Astrocyte of the cerebellum (primary cell): ENCODE measurements at regions not wholly inside any gene's neighbourhood (a gene's known extent, or its start where the extent isn't known, plus 50 kb on each side); places are given as distances from the start of the nearest gene placed in this dataset.
"Not testable (repeated sequence)": the region's sequence is repeated elsewhere in the genome, so short reads cannot be mapped to it uniquely, and the experiment has no call there.

Experiments used
- DNase-seq: peaks from one replicate; pipeline ENCODE4 v3.0.0-alpha.2; 2011; ENCODE audit warnings: low read depth
- H3K4me3 ChIP-seq: 2 replicates; pipeline ENCODE4 v1.5.1; 2011; ENCODE audit warnings: mild to moderate bottlenecking, low read depth, low read length, moderate library complexity
- in situ Hi-C: cut with HindIII; loops from 2 replicates; pipeline ENCODE4 v1.10.0; 2017; ENCODE audit warnings: low sequenced_read_pairs
- TF ChIP-seq, protein P1 (sequence below): IDR thresholded peaks from 2 replicates; pipeline ENCODE4 v1.5.1; 2012; ENCODE audit warnings: low read length, low read depth, moderate library complexity, mild to moderate bottlenecking; ENCODE audit errors: missing control alignments

DNA sequence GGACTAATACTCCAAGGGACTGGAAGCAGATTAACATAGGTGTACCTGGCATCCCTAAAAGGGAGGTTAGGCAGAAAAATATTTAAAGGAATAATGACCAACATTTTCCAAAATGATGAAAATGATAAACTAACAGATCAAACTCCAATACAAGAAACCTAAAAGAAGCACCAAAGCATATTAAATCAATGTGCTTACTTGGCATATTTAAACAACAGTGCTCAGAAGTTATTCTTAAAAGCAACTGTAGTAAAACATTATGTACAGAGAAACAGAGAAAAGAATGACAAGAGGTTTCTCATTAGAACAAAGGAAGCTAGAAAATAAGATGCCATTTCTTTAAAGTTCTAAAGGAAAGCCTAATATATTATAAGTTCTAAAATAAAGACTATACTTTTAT, 947.3 kb upstream of the TMEFF2 start:
- H3K4me3 ChIP-seq = no peak overlapping the region
- DNase-seq = no peak
- TF ChIP-seq, protein P1, sequence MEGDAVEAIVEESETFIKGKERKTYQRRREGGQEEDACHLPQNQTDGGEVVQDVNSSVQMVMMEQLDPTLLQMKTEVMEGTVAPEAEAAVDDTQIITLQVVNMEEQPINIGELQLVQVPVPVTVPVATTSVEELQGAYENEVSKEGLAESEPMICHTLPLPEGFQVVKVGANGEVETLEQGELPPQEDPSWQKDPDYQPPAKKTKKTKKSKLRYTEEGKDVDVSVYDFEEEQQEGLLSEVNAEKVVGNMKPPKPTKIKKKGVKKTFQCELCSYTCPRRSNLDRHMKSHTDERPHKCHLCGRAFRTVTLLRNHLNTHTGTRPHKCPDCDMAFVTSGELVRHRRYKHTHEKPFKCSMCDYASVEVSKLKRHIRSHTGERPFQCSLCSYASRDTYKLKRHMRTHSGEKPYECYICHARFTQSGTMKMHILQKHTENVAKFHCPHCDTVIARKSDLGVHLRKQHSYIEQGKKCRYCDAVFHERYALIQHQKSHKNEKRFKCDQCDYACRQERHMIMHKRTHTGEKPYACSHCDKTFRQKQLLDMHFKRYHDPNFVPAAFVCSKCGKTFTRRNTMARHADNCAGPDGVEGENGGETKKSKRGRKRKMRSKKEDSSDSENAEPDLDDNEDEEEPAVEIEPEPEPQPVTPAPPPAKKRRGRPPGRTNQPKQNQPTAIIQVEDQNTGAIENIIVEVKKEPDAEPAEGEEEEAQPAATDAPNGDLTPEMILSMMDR = no peak
- in situ Hi-C loops = no loop called here

GRCh38 chr2:193140895-193141294, 946.2 kb upstream of the TMEFF2 start:
- H3K4me3 ChIP-seq, DNase-seq, in situ Hi-C loops: not testable (repeated sequence)

GRCh38 chr2:193124815-193125214, 930.1 kb upstream of the TMEFF2 start:
- no peak for DNase-seq
- in situ Hi-C loops = no loop called here
- no peak overlapping the region for H3K4me3 ChIP-seq
- TF ChIP-seq, protein P1 = no peak

DNA sequence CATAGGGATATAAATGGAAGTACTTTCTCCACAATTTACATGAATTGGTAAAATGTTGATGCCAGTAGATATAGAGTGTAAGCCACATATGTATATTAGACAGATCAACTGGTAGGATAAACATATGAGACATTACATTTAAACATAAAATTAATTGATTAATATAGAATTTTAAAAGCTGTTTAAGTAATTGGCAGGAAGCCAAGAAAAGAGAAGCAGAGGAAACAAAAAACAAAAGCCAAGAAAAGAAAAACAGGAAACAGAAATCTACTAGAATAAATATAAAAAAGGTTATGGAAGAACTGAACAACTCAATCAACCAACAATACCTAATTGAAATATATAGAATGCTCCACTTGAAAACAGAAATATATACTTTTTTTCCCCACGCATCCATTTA, 920.1 kb upstream of the TMEFF2 start:
- TF ChIP-seq, protein P1 = no peak
- in situ Hi-C loops = no loop called here
- DNase-seq = no peak
- no peak overlapping the region for H3K4me3 ChIP-seq

GRCh38 chr2:193112986-193113385, 918.3 kb upstream of the TMEFF2 start:
- TF ChIP-seq, protein P1 = no peak
- in situ Hi-C loops = no loop called here
- no peak for DNase-seq
- no peak overlapping the region for H3K4me3 ChIP-seq

DNA sequence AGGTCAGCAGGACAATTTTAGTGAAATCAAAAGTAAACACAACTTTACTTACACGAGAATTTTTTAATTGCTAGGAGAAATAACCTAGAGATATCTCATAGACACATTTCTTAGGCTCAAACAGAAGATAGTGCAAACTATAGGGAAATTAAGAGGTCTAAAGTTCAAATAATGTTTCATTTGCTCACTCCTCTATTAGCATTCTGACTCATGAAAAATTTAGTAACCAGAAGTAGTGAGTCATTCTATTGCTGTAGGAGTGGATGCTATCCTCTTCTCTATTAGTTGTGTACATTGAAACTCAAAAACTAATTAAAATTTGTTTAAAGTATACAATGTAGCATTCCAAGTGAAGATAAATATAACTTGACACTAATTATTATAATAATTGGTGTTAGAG, 908.3 kb upstream of the TMEFF2 start:
- no peak overlapping the region for H3K4me3 ChIP-seq
- DNase-seq = no peak
- TF ChIP-seq, protein P1 = no peak
- in situ Hi-C loops = no loop called here

DNA sequence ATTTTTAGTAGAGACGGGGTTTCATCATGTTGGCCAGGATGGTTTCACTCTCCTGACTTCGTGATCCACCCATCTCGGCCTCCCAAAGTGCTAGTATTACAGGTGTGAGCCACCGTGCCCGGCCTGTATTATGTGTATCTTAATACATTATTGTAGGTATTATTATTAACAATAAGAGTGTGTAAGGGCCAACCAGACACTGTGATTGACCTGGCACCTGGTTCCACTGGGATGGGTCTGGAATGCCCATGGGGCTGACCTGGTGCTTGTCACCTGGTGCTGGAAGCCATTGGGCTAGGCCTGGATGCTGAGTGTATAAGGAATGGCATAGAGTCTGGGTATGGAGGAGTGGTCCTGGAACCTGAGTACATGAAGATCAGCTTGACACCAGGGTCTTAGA, 906.9 kb upstream of the TMEFF2 start:
- H3K4me3 ChIP-seq = no peak overlapping the region
- in situ Hi-C loops = no loop called here
- TF ChIP-seq, protein P1 = no peak
- DNase-seq = no peak
